ENCODE measurements at regions not wholly inside any gene's neighbourhood (a gene's known extent, or its start where the extent isn't known, plus 50 kb on each side); places are given as distances from the start of the nearest gene placed in this dataset.

DNA sequence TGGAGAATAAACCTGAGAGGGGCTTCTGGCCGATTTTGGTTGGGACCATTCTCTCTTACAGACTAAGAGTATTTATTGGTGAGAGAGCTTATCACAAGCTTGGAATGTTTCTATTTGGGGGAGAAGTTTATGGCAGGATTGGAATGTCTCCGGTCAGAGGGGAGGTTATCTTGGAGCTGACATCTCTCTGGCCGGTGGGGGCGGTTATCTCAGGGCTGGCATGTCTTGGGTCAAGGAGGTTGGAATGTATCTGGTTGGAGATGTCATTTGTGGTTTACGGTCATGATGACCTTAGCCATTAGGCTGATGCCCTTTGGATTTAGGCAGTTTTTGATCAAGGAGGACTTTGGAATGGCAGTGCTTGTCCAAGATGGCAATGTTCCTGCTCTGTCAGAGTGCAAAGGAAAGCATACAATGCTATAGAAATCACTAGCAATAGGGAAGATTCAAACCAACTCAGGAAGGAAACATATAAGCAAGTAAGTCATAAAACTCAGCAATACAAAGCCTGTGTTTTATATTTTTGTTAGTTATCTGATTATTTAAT is 362.4 kb upstream of the LRATD1 start:
- no peak for TF ChIP-seq CTCF (conservative IDR thresholded peaks at IDR 0.05; ENCODE audit: control insufficient read depth, insufficient read depth, low read depth, low read length)
- no peak overlapping the region for H3K4me3 ChIP-seq (ENCODE audit: control insufficient read depth, low read depth, low read length)
- DNase-seq (ENCODE audit: low read depth): no peak

DNA sequence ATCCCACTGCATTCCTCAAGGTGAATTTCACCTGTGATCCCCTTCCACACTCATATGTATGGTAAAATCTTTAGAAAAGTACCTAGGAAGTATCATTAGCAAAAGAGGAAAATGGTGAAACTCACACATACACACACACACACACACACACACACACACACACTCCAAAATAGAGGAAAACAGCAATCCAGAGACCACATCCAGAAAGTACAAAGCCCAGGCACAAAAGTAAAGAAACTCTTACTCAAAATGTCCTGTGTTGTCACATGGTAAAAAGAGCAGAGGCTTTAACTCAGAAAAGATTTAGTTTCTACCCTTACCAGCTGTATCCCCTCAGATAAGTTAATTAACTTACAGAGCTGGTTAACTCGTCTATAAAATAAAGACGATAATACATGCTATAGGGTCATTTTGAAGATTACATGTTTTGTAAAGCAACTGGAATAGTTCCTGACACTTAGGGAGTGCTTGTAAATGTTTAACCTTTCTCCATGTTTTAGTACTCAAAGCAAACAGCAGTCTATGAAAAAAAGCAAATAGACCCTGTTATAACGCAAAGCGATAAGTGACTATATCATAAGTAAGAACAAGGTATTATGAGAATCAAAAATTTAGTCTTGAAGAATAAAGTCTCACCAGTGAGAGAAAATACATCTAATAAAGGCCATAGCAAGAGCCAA is 360.0 kb upstream of the LRATD1 start:
- no peak for DNase-seq (ENCODE audit: low read depth)
- H3K4me3 ChIP-seq (ENCODE audit: control insufficient read depth, low read depth, low read length): no peak overlapping the region
- no peak for TF ChIP-seq CTCF (conservative IDR thresholded peaks at IDR 0.05; ENCODE audit: control insufficient read depth, insufficient read depth, low read depth, low read length)

DNA sequence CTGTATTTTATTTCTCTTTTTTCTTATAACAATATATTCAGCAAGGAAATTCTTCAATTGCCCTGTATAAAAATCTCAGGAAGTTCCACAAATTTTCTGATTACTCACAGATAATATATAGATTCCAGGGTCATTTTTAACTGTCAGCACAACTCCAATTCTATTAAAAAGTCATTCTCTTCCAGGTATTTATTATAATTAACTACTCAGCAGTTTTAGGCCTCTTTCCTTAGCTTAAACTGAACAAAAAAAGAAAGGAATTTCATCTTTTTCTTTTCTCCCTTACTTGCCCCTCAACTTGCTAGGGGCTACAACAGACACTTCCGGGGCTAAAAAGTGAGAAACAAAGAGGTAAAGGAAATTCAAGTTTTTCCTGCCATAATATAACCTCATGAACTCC is 358.9 kb upstream of the LRATD1 start:
- H3K4me3 ChIP-seq (ENCODE audit: control insufficient read depth, low read depth, low read length): no peak overlapping the region
- no peak for TF ChIP-seq CTCF (conservative IDR thresholded peaks at IDR 0.05; ENCODE audit: control insufficient read depth, insufficient read depth, low read depth, low read length)
- DNase-seq (ENCODE audit: low read depth): no peak

- H3K4me3 ChIP-seq (ENCODE audit: control insufficient read depth, low read depth, low read length): no peak overlapping the region
- TF ChIP-seq CTCF (conservative IDR thresholded peaks at IDR 0.05; ENCODE audit: control insufficient read depth, insufficient read depth, low read depth, low read length): no peak
- no peak for DNase-seq (ENCODE audit: low read depth)
These were observed 348.3 kb upstream of the LRATD1 start for GRCh38 chr2:14284244-14284643.

DNA sequence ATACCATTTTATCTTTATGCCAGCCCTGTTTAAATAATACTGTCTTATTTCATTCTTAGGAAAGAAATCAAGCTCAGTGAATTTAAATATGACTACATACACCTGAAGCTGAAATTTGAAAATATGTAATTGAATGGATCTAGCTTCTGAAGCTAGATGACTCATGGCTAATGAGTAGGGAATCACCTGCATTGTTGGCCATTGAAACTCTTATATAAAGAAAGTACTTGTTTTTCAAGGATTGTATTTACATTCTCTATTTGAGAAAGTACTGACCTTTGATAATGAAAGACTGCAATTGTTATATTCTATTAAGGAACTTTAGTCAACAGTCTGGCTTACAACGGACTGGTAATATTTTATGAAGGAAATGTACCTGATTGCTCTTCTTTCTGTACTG is 346.7 kb upstream of the LRATD1 start:
- TF ChIP-seq CTCF (conservative IDR thresholded peaks at IDR 0.05; ENCODE audit: control insufficient read depth, insufficient read depth, low read depth, low read length): no peak
- no peak overlapping the region for H3K4me3 ChIP-seq (ENCODE audit: control insufficient read depth, low read depth, low read length)
- no peak for DNase-seq (ENCODE audit: low read depth)

GRCh38 chr2:14288016-14288415 is 344.5 kb upstream of the LRATD1 start:
- TF ChIP-seq CTCF (conservative IDR thresholded peaks at IDR 0.05; ENCODE audit: control insufficient read depth, insufficient read depth, low read depth, low read length): no peak
- no peak for DNase-seq (ENCODE audit: low read depth)
- no peak overlapping the region for H3K4me3 ChIP-seq (ENCODE audit: control insufficient read depth, low read depth, low read length)

Measured in fibroblast of mammary gland (primary cell).